HFF-Myc (cell line): ENCODE measurements at regions not wholly inside any gene's neighbourhood (a gene's known extent, or its start where the extent isn't known, plus 50 kb on each side); places are given as distances from the start of the nearest gene placed in this dataset.

ENCODE experiments used
- DNase-seq: peaks from one replicate; pipeline ENCODE4 v3.0.0-alpha.2; 2011; ENCODE audit warnings: low read depth; ENCODE audit errors: extremely low read depth
- H3K4me3 ChIP-seq: replicated peaks from 2 replicates; pipeline ENCODE4 v1.5.1; 2011; ENCODE audit warnings: low read depth, mild to moderate bottlenecking, control low read depth, low read length
- TF ChIP-seq, protein P1 (sequence below): IDR thresholded peaks from 2 replicates; pipeline ENCODE4 v1.5.1; 2012; ENCODE audit warnings: mild to moderate bottlenecking, low read depth, low read length, control low read depth; ENCODE audit errors: missing control alignments

- TF ChIP-seq, protein P1, sequence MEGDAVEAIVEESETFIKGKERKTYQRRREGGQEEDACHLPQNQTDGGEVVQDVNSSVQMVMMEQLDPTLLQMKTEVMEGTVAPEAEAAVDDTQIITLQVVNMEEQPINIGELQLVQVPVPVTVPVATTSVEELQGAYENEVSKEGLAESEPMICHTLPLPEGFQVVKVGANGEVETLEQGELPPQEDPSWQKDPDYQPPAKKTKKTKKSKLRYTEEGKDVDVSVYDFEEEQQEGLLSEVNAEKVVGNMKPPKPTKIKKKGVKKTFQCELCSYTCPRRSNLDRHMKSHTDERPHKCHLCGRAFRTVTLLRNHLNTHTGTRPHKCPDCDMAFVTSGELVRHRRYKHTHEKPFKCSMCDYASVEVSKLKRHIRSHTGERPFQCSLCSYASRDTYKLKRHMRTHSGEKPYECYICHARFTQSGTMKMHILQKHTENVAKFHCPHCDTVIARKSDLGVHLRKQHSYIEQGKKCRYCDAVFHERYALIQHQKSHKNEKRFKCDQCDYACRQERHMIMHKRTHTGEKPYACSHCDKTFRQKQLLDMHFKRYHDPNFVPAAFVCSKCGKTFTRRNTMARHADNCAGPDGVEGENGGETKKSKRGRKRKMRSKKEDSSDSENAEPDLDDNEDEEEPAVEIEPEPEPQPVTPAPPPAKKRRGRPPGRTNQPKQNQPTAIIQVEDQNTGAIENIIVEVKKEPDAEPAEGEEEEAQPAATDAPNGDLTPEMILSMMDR = no peak
- no peak for DNase-seq
- no peak overlapping the region for H3K4me3 ChIP-seq
Observed at GRCh38 chr13:84481958-84482357, 599.7 kb upstream of the SLITRK1 start.

GRCh38 chr13:84479656-84480055 lies 597.4 kb upstream of the SLITRK1 start:
- DNase-seq = no peak

GRCh38 chr13:84470528-84470927 lies 588.3 kb upstream of the SLITRK1 start:
- H3K4me3 ChIP-seq = no peak overlapping the region
- TF ChIP-seq, protein P1 = no peak
- DNase-seq = no peak

More at GRCh38 chr13:84479656-84480055, 597.4 kb upstream of the SLITRK1 start:
- no peak overlapping the region for H3K4me3 ChIP-seq
- TF ChIP-seq, protein P1 = no peak

- H3K4me3 ChIP-seq = no peak overlapping the region
Observed at GRCh38 chr13:84466461-84466860, 584.2 kb upstream of the SLITRK1 start.

GRCh38 chr13:84460989-84461388 lies 578.7 kb upstream of the SLITRK1 start:
- DNase-seq = no peak
- TF ChIP-seq, protein P1 = no peak
- no peak overlapping the region for H3K4me3 ChIP-seq

More at GRCh38 chr13:84466461-84466860, 584.2 kb upstream of the SLITRK1 start:
- TF ChIP-seq, protein P1 = no peak
- DNase-seq = no peak

DNA sequence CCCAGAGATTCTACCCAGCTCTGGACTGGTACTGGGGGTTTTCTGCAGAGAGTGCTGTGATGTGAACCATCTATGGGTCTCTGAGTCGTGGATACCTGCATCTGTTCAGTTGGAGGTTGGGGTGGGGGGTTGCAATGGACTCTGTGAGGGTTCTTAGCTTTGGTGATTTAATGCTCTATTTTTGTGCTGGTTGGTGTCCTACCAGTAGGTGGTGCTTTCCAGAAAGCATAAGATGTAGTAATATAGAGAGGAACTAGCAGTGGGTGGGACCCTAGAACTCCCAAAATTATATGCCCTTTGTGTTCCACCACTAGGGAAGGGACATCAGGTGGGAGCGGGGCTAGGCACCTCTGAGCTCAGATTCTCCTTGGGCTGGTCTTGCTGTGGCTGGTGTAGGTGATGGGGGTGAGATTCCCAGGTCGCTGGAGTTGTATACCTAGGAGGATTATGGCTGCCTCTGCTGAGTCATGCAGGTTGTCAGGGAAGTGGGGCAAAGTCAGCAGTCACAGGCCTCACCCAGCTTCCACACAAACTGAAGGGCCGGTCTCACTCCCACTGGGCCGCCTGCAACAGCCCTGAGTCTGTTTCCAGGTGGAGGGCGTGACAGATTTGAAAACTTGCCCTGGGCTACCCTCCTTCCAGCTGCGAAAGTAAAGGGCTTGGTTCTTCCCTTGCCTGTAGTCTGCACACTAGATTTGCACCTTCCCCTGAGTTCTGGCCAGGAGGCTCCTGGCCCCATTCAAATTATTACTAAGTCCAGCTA lies 573.0 kb upstream of the SLITRK1 start:
- TF ChIP-seq, protein P1 = no peak
- H3K4me3 ChIP-seq = no peak overlapping the region
- DNase-seq = no peak

- no peak overlapping the region for H3K4me3 ChIP-seq
- TF ChIP-seq, protein P1 = no peak
- no peak for DNase-seq
Observed at GRCh38 chr13:84447640-84447978, 565.3 kb upstream of the SLITRK1 start.
